GM12891 (cell line): ENCODE measurements at regions not wholly inside any gene's neighbourhood (a gene's known extent, or its start where the extent isn't known, plus 50 kb on each side); places are given as distances from the start of the nearest gene placed in this dataset.

ENCODE experiments used
- PAX5 ChIP-seq: IDR thresholded peaks from 2 replicates; pipeline ENCODE4 v1.6.1; 2011; ENCODE audit warnings: low read length, moderate library complexity, mild to moderate bottlenecking; ENCODE audit not compliant: insufficient read depth, severe bottlenecking
- SPI1 ChIP-seq: IDR thresholded peaks from 2 replicates; pipeline ENCODE4 v1.6.1; 2011; ENCODE audit warnings: low read depth, low read length, control low read depth

DNA sequence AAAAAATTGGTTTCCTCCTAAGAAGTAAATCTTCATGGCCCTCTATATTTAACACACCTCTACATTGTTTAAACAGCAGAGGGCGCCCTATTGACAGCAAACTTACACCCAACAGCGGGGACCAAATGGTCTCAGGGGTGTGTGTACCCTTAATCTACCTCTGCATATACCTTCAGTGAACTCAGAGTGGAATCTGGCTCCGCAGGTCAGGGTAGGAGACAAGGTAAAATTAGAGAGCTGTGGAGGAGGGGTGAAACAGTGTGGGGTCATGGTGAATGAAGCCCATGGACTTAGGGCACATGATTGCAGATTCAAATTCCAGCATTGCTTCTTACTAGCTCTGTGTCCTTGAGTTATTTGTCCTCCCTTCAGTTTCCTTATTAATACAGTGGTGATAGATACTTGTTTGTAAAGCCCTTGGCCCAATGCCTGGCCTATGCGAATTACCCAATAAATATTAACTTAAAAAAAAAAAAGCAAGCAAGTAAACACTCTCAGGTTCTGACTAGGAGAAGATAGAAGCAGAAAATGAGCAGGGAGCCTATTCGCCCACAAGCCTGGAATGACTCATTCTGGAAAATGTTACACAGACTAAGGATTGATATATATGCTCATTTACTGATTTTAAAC, 122.9 kb downstream of the CAVIN4 start:
- TF ChIP-seq PAX5 (no peak), SPI1 (no peak)
